GM18505 (cell line): ENCODE measurements at regions not wholly inside any gene's neighbourhood (a gene's known extent, or its start where the extent isn't known, plus 50 kb on each side); places are given as distances from the start of the nearest gene placed in this dataset.
"Not testable (repeated sequence)": the region's sequence is repeated elsewhere in the genome, so short reads cannot be mapped to it uniquely, and the experiment has no call there.

Experiments
- ATAC-seq: cut with Tn5 transposase; IDR thresholded peaks from one replicate; pipeline ENCODE4 v1.9.1; 2021; ENCODE audit not compliant: unreplicated experiment
- POLR2A ChIP-seq: IDR thresholded peaks from 4 replicates; pipeline ENCODE4 v1.6.1; 2011; ENCODE audit warnings: borderline replicate concordance; ENCODE audit not compliant: insufficient read depth, insufficient read length; ENCODE audit errors: extremely low read depth

- ATAC-seq = no peak
- no peak for TF ChIP-seq POLR2A
These were observed 495.0 kb upstream of the NRSN1 start for GRCh38 chr6:23630726-23631635.

GRCh38 chr6:23633996-23634395 is 492.0 kb upstream of the NRSN1 start:
- ATAC-seq = no peak
- TF ChIP-seq POLR2A = no peak

- TF ChIP-seq POLR2A = no peak
- no peak for ATAC-seq
These were observed 490.9 kb upstream of the NRSN1 start for GRCh38 chr6:23635150-23635549.

GRCh38 chr6:23637296-23637695 is 488.7 kb upstream of the NRSN1 start:
- TF ChIP-seq POLR2A = no peak
- no peak for ATAC-seq

GRCh38 chr6:23642849-23643248 is 483.2 kb upstream of the NRSN1 start:
- ATAC-seq = no peak
- no peak for TF ChIP-seq POLR2A

GRCh38 chr6:23647045-23647444 is 479.0 kb upstream of the NRSN1 start:
- no peak for TF ChIP-seq POLR2A
- ATAC-seq = no peak

GRCh38 chr6:23650676-23651075 is 475.3 kb upstream of the NRSN1 start:
- ATAC-seq = no peak
- TF ChIP-seq POLR2A = no peak

- ATAC-seq = no peak
- TF ChIP-seq POLR2A = no peak
These were observed 471.3 kb upstream of the NRSN1 start for GRCh38 chr6:23654745-23655144.

- no peak for TF ChIP-seq POLR2A
- no peak for ATAC-seq
These were observed 470.5 kb upstream of the NRSN1 start for GRCh38 chr6:23655525-23655924.

GRCh38 chr6:23656255-23657194 is 469.5 kb upstream of the NRSN1 start:
- no peak for TF ChIP-seq POLR2A
- no peak for ATAC-seq

GRCh38 chr6:23659125-23659524 is 466.9 kb upstream of the NRSN1 start:
- no peak for TF ChIP-seq POLR2A
- ATAC-seq = no peak

- no peak for ATAC-seq
- no peak for TF ChIP-seq POLR2A
These were observed 464.5 kb upstream of the NRSN1 start for GRCh38 chr6:23661549-23661948.

- no peak for ATAC-seq
- no peak for TF ChIP-seq POLR2A
These were observed 462.9 kb upstream of the NRSN1 start for GRCh38 chr6:23663096-23663495.

GRCh38 chr6:23663652-23664051 is 462.4 kb upstream of the NRSN1 start:
- ATAC-seq = no peak
- TF ChIP-seq POLR2A = no peak

GRCh38 chr6:23665911-23666310 is 460.1 kb upstream of the NRSN1 start:
- not testable (repeated sequence) for ATAC-seq

- TF ChIP-seq POLR2A = no peak
- ATAC-seq = no peak
These were observed 453.3 kb upstream of the NRSN1 start for GRCh38 chr6:23672737-23673136.
